ENCODE measurements at regions not wholly inside any gene's neighbourhood (a gene's known extent, or its start where the extent isn't known, plus 50 kb on each side); places are given as distances from the start of the nearest gene placed in this dataset.

DNA sequence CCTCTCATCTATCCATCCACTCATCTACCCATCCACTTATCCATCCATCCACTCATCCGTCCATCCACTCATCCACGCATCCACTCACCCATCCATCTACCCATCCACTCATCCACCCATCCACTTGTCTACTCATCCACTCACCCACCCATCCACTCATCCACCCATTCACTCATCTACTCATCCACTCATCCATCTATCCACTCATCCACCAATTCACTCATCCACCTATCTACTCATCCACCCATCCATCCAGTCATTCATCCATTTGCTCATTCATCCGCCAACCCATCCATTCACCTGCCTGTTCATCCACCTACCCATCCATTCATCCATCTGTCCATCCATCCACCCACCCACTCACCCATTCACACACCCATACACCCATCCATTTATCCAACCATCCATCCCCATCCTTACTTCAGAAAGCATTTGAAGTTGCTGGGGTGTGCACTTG is 329.6 kb downstream of the SEC14L1 start:
- TF ChIP-seq, protein P1, sequence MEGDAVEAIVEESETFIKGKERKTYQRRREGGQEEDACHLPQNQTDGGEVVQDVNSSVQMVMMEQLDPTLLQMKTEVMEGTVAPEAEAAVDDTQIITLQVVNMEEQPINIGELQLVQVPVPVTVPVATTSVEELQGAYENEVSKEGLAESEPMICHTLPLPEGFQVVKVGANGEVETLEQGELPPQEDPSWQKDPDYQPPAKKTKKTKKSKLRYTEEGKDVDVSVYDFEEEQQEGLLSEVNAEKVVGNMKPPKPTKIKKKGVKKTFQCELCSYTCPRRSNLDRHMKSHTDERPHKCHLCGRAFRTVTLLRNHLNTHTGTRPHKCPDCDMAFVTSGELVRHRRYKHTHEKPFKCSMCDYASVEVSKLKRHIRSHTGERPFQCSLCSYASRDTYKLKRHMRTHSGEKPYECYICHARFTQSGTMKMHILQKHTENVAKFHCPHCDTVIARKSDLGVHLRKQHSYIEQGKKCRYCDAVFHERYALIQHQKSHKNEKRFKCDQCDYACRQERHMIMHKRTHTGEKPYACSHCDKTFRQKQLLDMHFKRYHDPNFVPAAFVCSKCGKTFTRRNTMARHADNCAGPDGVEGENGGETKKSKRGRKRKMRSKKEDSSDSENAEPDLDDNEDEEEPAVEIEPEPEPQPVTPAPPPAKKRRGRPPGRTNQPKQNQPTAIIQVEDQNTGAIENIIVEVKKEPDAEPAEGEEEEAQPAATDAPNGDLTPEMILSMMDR (IDR thresholded peaks at IDR 0.05; ENCODE audit: low read depth, low read length, poor library complexity, severe bottlenecking) = no peak
- no peak for TF ChIP-seq EZH2phosphoT487 (IDR thresholded peaks at IDR 0.05; ENCODE audit: borderline replicate concordance, low read length)
